ENCODE measurements at regions not wholly inside any gene's neighbourhood (a gene's known extent, or its start where the extent isn't known, plus 50 kb on each side); places are given as distances from the start of the nearest gene placed in this dataset.

DNA sequence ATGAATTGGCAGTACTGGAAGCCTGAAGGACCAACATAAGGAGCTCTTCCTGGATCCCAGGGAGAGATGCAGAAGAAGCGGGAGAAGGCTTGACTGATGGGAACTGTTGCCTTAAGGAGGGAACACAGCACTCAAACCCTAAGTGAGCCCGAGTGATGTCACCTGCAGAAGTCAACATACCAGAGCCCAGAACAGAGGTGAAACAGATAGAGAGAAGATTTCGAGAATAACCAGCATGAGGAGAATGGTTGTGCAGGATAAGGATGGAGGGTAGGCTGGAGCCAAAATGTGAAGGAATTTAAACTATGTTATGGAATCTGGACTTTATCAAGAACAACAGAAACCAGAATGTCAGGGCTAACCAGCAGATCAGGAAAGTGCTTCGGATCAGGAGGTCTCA lies 463.1 kb upstream of the DDX18 start:
- TF ChIP-seq, protein P1, sequence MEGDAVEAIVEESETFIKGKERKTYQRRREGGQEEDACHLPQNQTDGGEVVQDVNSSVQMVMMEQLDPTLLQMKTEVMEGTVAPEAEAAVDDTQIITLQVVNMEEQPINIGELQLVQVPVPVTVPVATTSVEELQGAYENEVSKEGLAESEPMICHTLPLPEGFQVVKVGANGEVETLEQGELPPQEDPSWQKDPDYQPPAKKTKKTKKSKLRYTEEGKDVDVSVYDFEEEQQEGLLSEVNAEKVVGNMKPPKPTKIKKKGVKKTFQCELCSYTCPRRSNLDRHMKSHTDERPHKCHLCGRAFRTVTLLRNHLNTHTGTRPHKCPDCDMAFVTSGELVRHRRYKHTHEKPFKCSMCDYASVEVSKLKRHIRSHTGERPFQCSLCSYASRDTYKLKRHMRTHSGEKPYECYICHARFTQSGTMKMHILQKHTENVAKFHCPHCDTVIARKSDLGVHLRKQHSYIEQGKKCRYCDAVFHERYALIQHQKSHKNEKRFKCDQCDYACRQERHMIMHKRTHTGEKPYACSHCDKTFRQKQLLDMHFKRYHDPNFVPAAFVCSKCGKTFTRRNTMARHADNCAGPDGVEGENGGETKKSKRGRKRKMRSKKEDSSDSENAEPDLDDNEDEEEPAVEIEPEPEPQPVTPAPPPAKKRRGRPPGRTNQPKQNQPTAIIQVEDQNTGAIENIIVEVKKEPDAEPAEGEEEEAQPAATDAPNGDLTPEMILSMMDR (IDR thresholded peaks at IDR 0.05; ENCODE audit: insufficient read depth, low read length, poor library complexity, severe bottlenecking): no peak
- no peak for TF ChIP-seq EZH2phosphoT487 (conservative IDR thresholded peaks at IDR 0.05; ENCODE audit: low read length)
